ENCODE measurements at regions not wholly inside any gene's neighbourhood (a gene's known extent, or its start where the extent isn't known, plus 50 kb on each side); places are given as distances from the start of the nearest gene placed in this dataset.

DNA sequence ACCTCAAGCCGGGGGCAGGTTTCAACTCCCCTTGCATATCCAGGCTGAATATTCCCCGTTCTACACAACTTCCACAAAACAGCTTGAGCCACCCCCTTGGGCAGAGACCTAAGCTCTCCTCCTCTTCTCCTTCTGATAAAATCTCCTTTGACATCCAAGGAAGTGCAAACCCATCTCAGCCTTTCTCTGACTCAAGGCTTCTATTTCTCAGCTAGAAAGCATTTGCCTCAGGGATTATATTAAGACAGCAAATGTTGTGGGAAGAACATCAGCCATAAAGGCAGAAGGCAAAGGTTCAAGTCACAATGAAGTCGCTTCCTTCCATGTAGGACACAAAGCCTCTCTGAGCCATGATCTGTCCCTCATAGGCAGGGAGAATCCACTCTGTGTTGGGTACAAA, 386.6 kb upstream of the ARID1B start:
- TF ChIP-seq POLR2AphosphoS5 (IDR thresholded peaks at IDR 0.05) (no peak), POLR2A (IDR thresholded peaks at IDR 0.05) (no peak), EP300 (IDR thresholded peaks at IDR 0.05) (no peak)
- TF ChIP-seq, protein P1, sequence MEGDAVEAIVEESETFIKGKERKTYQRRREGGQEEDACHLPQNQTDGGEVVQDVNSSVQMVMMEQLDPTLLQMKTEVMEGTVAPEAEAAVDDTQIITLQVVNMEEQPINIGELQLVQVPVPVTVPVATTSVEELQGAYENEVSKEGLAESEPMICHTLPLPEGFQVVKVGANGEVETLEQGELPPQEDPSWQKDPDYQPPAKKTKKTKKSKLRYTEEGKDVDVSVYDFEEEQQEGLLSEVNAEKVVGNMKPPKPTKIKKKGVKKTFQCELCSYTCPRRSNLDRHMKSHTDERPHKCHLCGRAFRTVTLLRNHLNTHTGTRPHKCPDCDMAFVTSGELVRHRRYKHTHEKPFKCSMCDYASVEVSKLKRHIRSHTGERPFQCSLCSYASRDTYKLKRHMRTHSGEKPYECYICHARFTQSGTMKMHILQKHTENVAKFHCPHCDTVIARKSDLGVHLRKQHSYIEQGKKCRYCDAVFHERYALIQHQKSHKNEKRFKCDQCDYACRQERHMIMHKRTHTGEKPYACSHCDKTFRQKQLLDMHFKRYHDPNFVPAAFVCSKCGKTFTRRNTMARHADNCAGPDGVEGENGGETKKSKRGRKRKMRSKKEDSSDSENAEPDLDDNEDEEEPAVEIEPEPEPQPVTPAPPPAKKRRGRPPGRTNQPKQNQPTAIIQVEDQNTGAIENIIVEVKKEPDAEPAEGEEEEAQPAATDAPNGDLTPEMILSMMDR (IDR thresholded peaks at IDR 0.05), result no peak

Measured in stomach (tissue), 4 donors.